ENCODE measurements at regions not wholly inside any gene's neighbourhood (a gene's known extent, or its start where the extent isn't known, plus 50 kb on each side); places are given as distances from the start of the nearest gene placed in this dataset.

GRCh38 chr4:136301749-136302495 is 1230.4 kb downstream of the PCDH18 start:
- no peak for DNase-seq (ENCODE audit: low read depth in 2 of 2)

GRCh38 chr4:136283977-136284376 is 1248.3 kb downstream of the PCDH18 start:
- DNase-seq (ENCODE audit: low read depth in 2 of 2): no peak

DNA sequence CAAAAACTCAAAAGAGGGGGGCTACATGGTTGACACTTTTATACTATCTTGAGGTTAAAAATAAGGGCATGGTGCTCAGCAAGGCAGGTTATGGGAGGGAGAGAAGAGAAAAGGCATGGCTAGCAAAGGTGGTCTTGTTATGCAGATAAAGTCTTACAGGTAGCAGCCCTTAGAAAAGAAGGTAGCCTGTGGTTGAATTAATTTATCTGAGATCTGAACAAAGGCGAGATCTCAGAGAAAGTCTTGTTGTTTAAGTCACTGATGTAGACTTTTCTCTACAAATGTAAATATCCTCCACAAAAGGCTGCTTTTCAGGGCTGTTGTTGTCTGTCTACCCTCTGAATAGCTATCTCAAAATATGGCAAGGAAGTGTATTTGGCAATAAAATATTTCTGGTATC is 1250.4 kb downstream of the PCDH18 start:
- DNase-seq (ENCODE audit: low read depth in 2 of 2): no peak

GRCh38 chr4:136281307-136281706 is 1251.0 kb downstream of the PCDH18 start:
- no peak for DNase-seq (ENCODE audit: low read depth in 2 of 2)

- DNase-seq (ENCODE audit: low read depth in 2 of 2): no peak
These were observed 1254.6 kb downstream of the PCDH18 start for GRCh38 chr4:136277741-136278140.

DNA sequence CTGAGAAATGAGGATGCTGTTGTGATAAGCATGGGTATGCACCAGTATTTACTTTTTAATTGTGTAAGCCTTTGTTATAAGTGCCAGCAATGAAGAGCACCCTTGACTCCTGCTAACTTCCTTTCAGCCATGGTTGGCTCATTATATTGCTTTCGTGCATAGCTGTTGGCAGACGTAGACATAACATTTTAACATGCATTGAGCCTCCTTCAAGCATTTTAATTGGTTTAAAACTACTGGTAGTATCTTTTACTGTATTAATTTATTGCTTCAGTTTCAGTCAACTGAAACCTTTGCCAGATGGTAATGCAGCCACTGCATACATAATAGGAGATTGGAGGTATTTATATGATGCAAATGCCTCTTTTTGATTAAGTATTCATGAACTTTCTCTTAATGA is 1285.4 kb downstream of the PCDH18 start:
- DNase-seq (ENCODE audit: low read depth in 2 of 2): no peak

GRCh38 chr4:136241221-136241986 is 1290.9 kb downstream of the PCDH18 start:
- DNase-seq (ENCODE audit: low read depth in 2 of 2): no peak

DNA sequence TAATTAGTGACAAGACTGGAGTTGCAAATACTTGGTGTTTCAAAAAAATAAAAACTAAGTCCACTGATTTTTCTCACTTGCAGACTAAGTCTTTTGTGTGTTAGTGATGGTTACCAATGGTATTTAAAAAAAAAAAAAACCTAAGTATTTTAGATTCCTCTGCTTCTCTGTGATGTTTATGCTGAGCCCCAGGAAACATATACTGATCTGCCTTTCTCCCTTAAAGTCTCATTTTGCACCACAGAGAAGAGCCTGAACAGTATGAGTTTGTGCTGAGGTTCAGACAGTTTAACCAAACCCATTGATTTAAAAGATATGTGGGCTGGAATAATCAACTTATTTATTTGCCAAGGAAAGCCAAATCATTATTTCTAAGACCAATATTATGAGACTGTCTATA is 1305.0 kb downstream of the PCDH18 start:
- DNase-seq (ENCODE audit: low read depth in 2 of 2): no peak

GRCh38 chr4:136219592-136220125 is 1312.6 kb downstream of the PCDH18 start:
- no peak for DNase-seq (ENCODE audit: low read depth in 2 of 2)

DNA sequence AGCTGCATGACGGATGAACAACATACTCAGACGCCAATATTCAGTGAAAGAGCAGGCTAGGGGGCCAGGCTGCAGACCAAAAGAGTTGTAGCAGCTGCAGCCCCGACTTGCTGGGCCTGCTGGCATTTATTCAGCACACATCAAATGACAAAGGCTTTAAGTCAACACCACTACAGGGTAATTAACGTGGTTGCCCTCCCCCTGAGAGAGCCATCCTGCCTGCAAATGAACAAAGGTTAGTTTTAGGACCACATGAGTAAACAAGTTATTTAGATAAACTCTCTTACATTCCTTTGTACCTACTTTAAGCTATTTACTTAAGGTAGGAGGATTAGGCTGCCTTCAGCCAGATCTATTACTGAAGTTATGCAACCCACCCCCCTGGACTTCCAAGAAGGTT is 1329.1 kb downstream of the PCDH18 start:
- no peak for DNase-seq (ENCODE audit: low read depth in 2 of 2)

DNA sequence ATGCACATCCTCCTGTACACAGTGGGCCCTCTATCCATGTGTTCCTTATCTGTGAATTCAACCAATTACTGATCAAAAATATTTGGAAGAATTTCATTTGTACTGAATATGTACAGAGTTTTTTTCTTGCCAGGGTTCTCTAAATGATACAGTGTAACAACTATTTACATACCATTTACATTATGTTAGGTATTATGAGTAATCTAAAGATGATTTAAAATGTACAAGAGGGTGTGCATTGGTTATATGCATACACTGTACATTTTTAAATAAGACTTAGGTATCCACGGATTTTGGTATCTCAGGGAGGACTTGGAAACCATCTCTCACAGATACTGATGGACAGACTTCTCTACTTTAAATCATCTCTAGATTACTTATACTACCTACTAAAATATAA is 1333.9 kb downstream of the PCDH18 start:
- DNase-seq (ENCODE audit: low read depth in 2 of 2): no peak

DNA sequence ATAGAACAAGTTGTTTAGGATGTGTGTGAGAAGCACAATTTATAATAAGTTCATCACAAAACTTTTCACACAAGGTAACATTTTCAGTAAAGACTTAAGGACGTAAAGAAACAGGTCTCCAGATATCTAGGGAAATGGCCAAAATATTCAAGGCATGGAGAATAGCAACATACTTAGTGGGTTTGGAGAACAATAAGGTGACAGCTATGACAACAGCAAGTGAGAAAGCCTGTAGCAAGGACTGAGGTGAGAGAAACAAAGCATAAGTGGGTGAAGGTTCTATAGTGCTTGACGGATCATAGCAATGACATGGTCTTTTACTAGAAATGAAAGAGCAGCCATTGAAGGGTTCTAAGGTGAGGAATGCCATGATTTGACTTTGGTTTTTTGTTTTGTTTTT is 1337.3 kb downstream of the PCDH18 start:
- DNase-seq (ENCODE audit: low read depth in 2 of 2): no peak

GRCh38 chr4:136186650-136187049 is 1345.6 kb downstream of the PCDH18 start:
- no peak for DNase-seq (ENCODE audit: low read depth in 2 of 2)

GRCh38 chr4:136183513-136183912 is 1348.8 kb downstream of the PCDH18 start:
- no peak for DNase-seq (ENCODE audit: low read depth in 2 of 2)

- no peak for DNase-seq (ENCODE audit: low read depth in 2 of 2)
These were observed 1375.3 kb downstream of the PCDH18 start for GRCh38 chr4:136156947-136157346.

DNA sequence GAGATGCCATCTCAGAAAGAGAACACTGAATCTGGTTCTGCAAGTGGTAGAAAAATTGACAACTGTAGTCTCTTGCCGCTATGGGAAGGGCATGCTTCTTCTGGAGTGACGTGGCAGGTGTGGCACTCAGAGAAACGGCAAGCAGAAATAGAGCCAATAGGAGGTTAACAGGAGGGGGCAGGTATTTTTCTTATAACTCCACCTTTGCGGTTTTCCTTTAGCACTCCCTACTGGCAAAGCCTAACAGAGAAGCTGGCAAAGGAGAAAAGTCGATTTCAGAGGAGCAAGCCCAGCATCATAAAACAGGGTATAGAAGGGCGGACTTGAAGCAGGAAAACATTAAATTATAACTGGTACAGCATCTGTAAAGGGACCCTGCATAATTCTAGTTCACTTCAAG is 1382.2 kb downstream of the PCDH18 start:
- DNase-seq (ENCODE audit: low read depth in 2 of 2): no peak

DNA sequence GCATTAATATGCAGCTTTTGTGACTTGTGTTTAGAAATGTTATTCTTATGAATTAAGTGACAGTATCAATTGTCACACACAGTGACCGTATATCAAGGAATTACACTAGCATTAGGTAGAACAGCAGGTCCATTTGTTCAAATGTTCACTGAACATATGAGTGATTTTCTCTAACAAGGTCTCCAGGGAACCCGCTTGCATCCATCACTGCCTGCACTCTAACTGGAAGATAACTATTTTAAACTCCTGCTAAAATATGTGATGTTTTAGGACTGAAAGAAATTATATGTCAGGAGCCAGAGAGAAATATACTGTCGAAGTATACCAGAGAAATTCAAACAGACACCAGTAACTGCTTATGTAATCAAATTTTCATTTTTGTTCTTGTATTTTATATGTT is 1395.7 kb downstream of the PCDH18 start:
- no peak for DNase-seq (ENCODE audit: low read depth in 2 of 2)

GRCh38 chr4:136124251-136124745 is 1408.0 kb downstream of the PCDH18 start:
- no peak for DNase-seq (ENCODE audit: low read depth in 2 of 2)

DNA sequence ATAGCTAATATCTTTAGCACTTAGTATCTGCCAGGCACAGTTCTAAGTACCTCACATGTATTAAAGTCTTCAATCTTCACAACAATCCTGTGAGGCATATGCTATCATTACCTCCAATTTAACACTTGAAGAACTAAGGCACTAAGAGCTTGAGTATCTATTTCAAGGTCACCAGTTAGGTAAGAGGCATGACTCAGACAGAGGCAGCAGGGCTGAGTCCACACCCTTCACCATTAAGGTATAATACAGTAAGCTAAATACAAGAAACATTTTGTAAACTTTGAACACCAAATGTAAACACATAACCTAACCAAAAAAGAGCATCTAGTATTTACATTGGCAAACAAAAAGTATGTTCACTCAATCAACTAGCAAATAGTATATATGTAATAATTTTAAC is 1410.9 kb downstream of the PCDH18 start:
- DNase-seq (ENCODE audit: low read depth in 2 of 2): no peak

DNA sequence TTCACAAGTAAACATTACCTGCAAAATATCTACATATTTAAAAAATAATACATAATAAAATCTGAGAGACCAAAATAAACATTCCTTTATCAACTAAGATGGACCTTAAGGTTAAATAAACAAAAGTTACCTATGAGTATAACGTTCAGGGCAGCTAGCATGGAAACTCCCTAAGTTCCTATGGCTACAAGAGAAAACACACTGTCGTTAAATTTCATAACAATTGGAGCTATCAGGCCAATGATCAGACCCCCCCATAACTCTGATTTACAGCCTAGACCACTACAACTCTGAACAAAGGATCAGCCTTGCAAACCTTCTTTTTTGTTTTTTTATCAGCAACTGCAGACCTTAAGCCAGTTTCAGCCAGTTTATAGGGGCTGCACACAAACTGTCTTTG is 1418.4 kb downstream of the PCDH18 start:
- DNase-seq (ENCODE audit: low read depth in 2 of 2): no peak

DNA sequence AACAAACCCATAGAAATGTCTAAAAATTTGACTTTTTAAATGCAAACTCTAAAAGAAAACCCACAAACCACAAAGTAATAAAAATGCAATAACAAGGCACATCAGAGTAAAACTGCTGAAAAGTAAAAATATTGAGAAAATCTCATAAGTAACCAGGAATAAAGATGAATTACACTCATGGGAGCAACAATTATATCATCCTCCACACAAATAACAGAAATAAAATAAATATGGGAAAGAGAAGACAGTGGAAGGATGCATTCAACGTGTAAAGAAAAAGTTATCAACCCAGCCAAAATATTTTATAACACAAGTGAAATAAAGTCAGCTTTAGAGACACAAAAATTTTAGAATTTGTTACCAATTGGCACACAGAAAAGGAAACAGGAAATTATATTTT is 1420.2 kb downstream of the PCDH18 start:
- DNase-seq (ENCODE audit: low read depth in 2 of 2): no peak

- DNase-seq (ENCODE audit: low read depth in 2 of 2): no peak
These were observed 1425.5 kb downstream of the PCDH18 start for GRCh38 chr4:136106753-136107152.

- DNase-seq (ENCODE audit: low read depth in 2 of 2): no peak
These were observed 1428.7 kb downstream of the PCDH18 start for GRCh38 chr4:136103616-136104015.

Measured in stimulated activated CD4-positive, alpha-beta T cell treated with anti-CD3 and anti-CD28 coated beads, Interleukin-15, amount 100 ng/mL, for 48 hours (primary cell).